ENCODE measurements at regions not wholly inside any gene's neighbourhood (a gene's known extent, or its start where the extent isn't known, plus 50 kb on each side); places are given as distances from the start of the nearest gene placed in this dataset.

DNA sequence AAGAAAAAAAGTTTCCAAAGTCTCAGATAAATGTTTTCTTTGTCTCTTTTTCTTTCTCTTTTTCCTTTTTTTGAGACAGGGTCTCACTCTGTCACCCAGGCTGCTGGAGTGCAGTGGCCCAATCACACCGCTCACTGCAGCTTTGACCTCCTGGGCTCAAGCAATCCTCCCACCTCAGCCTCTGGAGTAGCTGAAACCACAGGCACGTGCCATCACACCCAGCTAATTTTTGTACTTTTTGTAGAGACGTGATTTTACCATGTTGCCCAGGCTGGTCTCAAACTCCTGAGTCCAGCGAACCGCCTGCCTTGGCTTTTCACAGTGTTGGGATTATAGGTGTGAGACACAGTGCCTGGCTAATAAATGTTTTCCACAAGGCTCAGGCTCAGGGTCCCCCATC, 53.3 kb upstream of the KSR1 start:
- no peak overlapping the region for H3K27ac ChIP-seq
- no peak for DNase-seq
- no peak overlapping the region for H3K4me3 ChIP-seq
- WGBS, 2 donors = 65 to 91% methylated on average over 5 of the region's 5 CpGs
- H3K4me1 ChIP-seq = peaks cover 12% of the 10 kb centered on the region
- no peaks in the 10 kb centered on the region for H3K36me3 ChIP-seq (replicated peaks in 1 of 2; ENCODE audit: insufficient read depth in 1 of 2, low read depth in 2 of 2)
- no peaks in the 10 kb centered on the region for H3K27me3 ChIP-seq
- TF ChIP-seq, protein P1, sequence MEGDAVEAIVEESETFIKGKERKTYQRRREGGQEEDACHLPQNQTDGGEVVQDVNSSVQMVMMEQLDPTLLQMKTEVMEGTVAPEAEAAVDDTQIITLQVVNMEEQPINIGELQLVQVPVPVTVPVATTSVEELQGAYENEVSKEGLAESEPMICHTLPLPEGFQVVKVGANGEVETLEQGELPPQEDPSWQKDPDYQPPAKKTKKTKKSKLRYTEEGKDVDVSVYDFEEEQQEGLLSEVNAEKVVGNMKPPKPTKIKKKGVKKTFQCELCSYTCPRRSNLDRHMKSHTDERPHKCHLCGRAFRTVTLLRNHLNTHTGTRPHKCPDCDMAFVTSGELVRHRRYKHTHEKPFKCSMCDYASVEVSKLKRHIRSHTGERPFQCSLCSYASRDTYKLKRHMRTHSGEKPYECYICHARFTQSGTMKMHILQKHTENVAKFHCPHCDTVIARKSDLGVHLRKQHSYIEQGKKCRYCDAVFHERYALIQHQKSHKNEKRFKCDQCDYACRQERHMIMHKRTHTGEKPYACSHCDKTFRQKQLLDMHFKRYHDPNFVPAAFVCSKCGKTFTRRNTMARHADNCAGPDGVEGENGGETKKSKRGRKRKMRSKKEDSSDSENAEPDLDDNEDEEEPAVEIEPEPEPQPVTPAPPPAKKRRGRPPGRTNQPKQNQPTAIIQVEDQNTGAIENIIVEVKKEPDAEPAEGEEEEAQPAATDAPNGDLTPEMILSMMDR (IDR thresholded peaks at IDR 0.05) = no peak
- TF ChIP-seq POLR2A (IDR thresholded peaks at IDR 0.05) = no peak
- intact Hi-C loops (cut with DNase I) = no loop called here
- no peak for ATAC-seq
- no peaks in the 10 kb centered on the region for H3K9me3 ChIP-seq

- TF ChIP-seq, protein P1 (IDR thresholded peaks at IDR 0.05) = no peak
- no peak for TF ChIP-seq POLR2A (IDR thresholded peaks at IDR 0.05)
- H3K4me3 ChIP-seq = no peak overlapping the region
- H3K4me1 ChIP-seq = peaks cover 18% of the 10 kb centered on the region
- intact Hi-C loops (cut with DNase I) = no loop called here
- WGBS, 2 donors = 87 to 88% methylated on average over 6 to 7 of the region's 7 CpGs
- DNase-seq = no peak
- H3K36me3 ChIP-seq (replicated peaks in 1 of 2; ENCODE audit: insufficient read depth in 1 of 2, low read depth in 2 of 2) = no peaks in the 10 kb centered on the region
- no peak for ATAC-seq
- H3K9me3 ChIP-seq = no peaks in the 10 kb centered on the region
- H3K27me3 ChIP-seq = no peaks in the 10 kb centered on the region
- no peak overlapping the region for H3K27ac ChIP-seq
Measured at GRCh38 chr17:27403480-27404005, 52.7 kb upstream of the KSR1 start.

GRCh38 chr17:27404676-27405075, 51.6 kb upstream of the KSR1 start:
- Histone ChIP-seq H3K27me3 (no peaks in the 10 kb centered on the region), H3K4me1 (peaks cover 21% of the 10 kb centered on the region), H3K36me3 (replicated peaks in 1 of 2; ENCODE audit: insufficient read depth in 1 of 2, low read depth in 2 of 2) (no peaks in the 10 kb centered on the region), H3K9me3 (no peaks in the 10 kb centered on the region), H3K4me3 (no peak overlapping the region), H3K27ac (no peak overlapping the region)
- ATAC-seq (no peak), DNase-seq (no peak)
- intact Hi-C loops (cut with DNase I) = no loop called here
- TF ChIP-seq POLR2A (IDR thresholded peaks at IDR 0.05) = no peak
- TF ChIP-seq, protein P1 (IDR thresholded peaks at IDR 0.05) = no peak

Measured in body of pancreas (tissue), 4 donors.